HG03097 (cell line): ENCODE measurements at regions not wholly inside any gene's neighbourhood (a gene's known extent, or its start where the extent isn't known, plus 50 kb on each side); places are given as distances from the start of the nearest gene placed in this dataset.

Experiments used
- ATAC-seq: cut with Tn5 transposase; IDR thresholded peaks from one replicate; pipeline ENCODE4 v1.9.1; 2021; ENCODE audit not compliant: unreplicated experiment, low FRiP score

DNA sequence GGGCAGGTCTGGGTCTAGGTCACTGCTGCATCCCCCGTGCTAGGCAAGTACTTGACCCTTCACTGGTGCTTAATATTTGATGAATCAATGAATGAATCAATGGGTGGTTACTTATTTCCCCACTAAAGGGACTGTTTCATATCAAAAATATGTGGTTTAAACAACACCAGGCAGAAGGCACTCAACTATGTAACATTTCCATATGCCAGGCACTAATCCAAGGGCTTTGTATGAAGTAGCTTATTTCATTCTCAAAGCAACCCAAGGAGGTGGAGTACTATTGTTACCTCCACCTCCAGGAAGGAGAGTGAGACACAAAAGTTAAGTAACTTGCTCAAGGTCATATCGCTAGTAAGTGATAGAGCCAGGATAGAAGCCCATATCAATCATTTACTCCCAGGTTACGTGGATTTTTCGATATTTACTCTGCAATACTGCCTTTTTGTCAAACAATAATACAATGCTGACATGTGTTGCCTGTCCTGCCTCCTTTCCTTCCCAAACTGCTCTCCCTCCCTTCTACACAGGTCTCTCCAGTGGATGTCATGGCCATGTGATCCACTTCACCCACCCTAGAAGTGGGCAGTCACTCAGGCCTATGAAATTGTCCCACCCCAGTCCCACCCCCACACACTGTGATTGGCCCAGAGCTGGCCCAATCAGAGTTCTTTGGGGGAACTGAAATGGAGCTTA, 142.8 kb downstream of the ETS2 start:
- no peak for ATAC-seq

DNA sequence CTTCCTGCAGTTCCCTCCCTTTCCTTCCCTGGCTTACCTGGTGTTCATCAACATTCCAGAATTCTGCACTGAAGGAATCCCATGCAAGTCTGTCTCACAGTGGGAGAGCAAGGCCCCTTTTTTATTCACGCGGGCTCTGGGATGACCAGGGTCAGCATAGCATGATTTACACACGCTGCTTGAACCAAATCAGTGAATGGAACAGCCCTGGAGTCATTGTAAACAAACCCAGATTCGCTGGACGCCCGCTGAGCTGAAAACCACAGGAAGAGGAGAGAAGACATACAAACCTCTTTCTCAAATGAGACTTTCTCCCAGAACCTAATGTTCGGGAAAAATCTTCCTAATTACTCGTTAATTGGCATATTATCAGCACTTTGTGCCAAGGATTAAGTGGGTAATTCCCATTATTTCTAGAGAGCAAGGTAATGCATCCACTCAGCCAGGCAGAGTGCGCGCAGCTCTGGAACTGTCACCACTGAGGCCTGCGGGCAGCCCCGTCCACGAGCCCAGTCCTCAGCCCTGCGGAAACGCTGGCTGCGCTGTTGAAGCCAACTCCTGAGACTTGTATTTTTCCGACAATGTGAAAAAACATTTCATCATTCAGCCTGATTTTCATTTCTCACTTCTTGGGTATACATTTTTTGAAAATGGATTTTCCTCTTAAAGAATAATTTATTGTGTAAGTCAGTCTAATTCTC, 140.0 kb downstream of the ETS2 start:
- ATAC-seq: no peak

DNA sequence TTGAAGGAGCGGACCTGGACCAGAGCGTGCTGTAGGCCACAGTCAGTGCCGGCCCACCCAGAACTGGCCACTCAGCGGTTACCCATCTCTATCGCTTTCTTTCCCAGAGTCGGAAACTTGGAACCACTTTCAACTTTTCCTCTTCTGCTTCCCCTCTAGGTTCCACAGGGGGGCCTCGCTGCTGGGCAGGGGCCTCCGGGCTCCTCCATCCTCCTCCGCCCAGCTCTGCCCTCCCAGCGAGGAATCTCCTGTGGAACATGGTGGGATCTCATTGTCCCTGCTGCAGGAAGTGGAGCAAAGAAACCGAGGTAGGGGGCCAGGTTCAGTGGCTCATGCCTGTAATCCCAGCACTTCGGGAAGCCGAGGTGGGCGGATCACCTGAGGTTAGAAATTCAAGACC, 139.2 kb downstream of the ETS2 start:
- ATAC-seq: no peak

DNA sequence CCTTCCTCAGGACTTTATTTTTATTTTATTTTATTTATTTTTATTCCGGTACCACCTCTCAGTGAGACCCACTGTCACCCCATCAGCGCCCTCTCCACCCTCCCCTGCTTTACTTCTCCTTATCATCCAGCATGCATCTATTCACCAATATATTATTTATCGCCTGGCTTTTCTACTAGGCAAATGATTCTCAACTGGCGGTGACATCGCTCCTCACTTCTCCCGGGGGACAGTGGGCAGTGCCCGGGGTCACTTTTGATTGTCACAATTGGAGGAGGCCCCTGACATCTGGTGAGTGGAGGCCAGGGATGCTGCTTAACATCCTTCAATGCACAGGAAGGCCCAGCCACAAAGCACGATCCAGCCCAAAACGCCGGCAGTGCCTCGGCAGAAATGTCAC, 138.7 kb downstream of the ETS2 start:
- ATAC-seq: no peak

GRCh38 chr21:38942748-38943211, 137.1 kb downstream of the ETS2 start:
- ATAC-seq: no peak

- ATAC-seq: no peak
These were observed 133.0 kb downstream of the ETS2 start for GRCh38 chr21:38938769-38939168.

DNA sequence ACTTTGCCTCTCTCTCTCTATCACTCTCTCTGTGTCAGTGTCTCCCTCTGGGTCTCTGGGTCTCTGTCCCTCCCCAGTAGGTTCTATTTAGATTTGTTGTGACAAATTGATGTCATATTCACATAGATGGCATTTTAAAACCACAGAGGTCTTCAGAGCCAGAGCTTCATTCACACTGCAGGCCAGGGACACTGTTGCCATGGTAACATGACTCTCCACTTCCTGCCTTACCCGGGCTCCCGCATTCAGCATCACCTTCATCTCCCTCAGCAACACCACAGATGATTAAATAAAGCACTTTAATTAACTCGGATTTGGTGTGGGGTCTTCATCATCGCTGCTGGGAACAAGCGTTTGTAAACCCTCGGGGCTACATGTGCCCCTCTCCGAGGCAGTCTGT, 132.6 kb downstream of the ETS2 start:
- no peak for ATAC-seq

- no peak for ATAC-seq
These were observed 132.1 kb downstream of the ETS2 start for GRCh38 chr21:38937844-38938243.

DNA sequence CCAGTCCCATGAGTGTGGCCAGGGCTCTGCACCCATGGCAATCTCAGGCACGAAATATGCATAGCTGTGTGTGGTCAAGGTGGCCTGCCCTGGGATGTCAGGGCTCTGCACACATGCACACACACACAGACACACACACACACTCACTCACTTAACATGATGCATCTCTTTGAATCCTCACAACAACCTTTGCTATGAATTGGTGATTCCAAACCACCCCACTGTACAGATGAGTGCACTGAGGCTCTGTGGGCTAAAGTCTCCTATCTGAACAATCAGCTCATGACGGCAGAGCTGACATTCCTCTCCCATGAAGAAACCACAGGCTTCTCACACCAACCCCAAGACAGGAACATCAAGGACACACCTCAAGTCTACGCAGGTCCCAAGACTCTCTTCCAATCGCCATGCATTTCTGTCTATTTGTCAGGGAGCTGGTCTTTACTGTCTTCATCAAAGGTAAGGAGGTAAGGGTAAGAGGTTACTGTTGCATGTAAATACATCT, 131.6 kb downstream of the ETS2 start:
- no peak for ATAC-seq

- no peak for ATAC-seq
These were observed 130.5 kb downstream of the ETS2 start for GRCh38 chr21:38936240-38936639.

GRCh38 chr21:38933731-38934130, 128.0 kb downstream of the ETS2 start:
- no peak for ATAC-seq

DNA sequence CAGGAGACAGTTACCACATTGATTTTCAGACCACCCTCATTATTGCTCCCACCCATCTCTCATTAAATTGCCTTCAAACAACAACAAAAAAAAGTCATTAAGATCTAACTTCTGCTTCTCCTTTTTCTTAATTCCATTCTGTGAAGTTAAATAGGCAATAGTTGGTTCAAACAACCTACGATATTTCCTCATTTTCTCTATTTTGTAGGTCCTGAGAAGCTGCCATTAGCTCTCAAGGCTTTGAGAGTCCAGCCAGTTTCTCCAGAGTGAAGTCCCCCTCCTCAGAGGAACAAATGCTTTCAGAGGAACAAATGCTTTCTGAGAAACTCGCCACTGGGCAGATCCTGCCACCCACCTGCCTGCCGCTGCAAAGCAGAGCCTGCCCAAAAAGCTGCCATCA, 125.6 kb downstream of the ETS2 start:
- no peak for ATAC-seq

- no peak for ATAC-seq
These were observed 125.1 kb downstream of the ETS2 start for GRCh38 chr21:38930853-38931252.

DNA sequence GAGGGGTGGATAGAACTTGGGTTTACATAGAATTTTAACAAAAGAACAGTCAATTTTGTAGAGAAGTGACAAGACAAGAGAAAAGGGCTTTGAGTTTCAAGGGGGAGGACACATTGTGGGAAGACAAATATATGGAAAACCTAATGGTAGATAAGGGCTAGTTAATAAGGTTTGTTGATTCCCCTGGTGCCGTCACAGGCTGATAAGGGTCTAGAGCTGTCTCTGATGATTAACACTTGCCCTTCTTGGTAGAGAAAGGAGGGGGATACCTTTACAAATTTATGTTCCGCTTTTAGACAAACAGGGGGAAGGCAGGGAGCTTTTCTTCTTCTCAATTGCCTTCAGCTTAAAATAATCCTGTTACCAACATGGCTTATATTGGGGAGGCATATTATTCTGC, 124.3 kb downstream of the ETS2 start:
- no peak for ATAC-seq

GRCh38 chr21:38929652-38930051, 123.9 kb downstream of the ETS2 start:
- no peak for ATAC-seq

DNA sequence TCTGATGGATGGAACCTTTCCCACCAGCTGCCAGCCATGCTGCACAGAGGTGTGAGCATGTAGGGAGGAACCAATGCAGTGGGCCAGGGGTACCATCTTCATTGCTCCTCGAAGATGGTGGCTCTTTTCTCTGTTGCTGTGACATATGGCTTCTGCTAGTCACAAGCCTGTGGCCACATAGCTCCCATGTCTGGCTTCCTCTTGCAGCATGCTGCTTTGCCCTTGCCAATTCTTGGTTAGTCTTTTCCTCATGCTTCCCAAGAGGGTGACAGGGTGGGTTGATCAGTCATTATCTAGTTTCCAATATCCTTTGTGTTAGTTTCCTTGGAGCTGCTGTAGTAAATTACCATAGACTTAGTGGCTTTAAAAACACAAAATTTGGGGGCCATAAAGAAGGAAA, 123.4 kb downstream of the ETS2 start:
- no peak for ATAC-seq

DNA sequence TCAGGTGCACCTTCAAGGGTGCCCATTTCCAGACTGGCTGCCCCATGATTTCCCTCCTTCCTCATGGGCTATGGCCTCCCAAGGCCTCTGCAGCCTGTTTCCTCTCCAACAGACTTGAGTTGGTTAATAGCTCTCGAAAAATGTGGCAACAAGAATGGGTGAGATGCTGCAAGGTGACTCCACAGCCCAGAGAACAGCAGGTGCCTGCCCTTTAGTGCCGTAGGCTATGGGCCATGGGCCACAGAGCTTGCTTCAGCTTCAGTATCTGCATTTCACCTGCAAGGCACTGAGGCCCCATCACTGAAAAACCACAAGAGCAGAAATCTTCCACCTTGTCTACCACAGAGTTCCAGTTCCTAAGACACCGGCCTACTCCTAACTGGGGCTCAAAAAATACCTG, 122.0 kb downstream of the ETS2 start:
- no peak for ATAC-seq

GRCh38 chr21:38925923-38926322, 120.2 kb downstream of the ETS2 start:
- ATAC-seq: no peak

DNA sequence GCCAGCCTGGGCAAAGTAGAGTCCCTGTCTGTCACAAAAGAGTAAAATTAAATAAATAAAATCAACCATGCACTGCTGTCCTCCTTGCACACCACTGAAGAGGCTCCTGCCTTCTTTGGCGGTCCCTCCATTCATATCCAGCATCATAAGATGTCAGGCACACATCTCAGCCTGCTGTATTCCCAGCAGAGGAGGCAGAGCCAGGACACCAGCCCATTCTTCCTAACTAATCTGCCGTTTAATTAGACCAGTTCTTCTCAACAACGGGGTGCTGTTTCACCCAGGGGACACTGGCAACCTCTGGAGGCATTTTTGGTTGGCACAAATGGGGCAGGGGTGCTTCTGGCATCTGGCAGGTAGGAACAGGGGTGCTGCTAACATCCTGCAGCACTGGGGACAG, 119.7 kb downstream of the ETS2 start:
- no peak for ATAC-seq

- no peak for ATAC-seq
These were observed 119.2 kb downstream of the ETS2 start for GRCh38 chr21:38924954-38925353.

- ATAC-seq: no peak
These were observed 117.7 kb downstream of the ETS2 start for GRCh38 chr21:38923429-38923828.
